ENCODE measurements at regions not wholly inside any gene's neighbourhood (a gene's known extent, or its start where the extent isn't known, plus 50 kb on each side); places are given as distances from the start of the nearest gene placed in this dataset.

DNA sequence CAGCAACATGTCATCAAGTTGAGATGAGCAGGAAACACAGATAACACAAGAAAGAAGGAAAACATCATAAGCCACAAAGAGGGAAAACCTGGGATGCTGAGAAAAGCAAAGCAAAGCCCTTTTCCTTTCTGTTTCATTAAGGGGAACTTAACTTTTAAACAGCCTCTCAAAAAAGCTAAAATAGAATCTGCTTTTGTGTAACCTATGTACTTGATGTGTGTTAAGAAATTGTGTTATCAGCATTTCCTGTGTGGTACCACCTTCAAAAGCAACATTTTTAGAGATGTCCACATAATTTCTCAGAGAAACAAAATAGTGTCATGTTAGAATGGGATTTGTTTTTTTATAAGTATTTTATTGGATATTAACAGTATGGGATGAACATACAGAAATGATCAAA is 206.2 kb downstream of the IL20RB start:
- no peaks in the 10 kb centered on the region for H3K36me3 Mint-ChIP-seq (ENCODE audit: insufficient read depth)
- H3K4me1 Mint-ChIP-seq (ENCODE audit: low read depth): peaks cover 3% of the 10 kb centered on the region
- H3K27ac Mint-ChIP-seq: no peak overlapping the region
- H3K4me3 Mint-ChIP-seq (ENCODE audit: low read depth): no peak overlapping the region
- TF ChIP-seq CTCF (IDR thresholded peaks at IDR 0.05; ENCODE audit: unreplicated experiment): no peak
- H3K27me3 Mint-ChIP-seq: peaks cover 22% of the 10 kb centered on the region
- no peaks in the 10 kb centered on the region for H3K9me3 Mint-ChIP-seq (ENCODE audit: low read depth)
- DNase-seq (ENCODE audit: low spot score, unreplicated experiment): no peak

GRCh38 chr3:137165117-137165806 is 207.5 kb downstream of the IL20RB start:
- Mint-ChIP-seq H3K4me3 (ENCODE audit: low read depth) (no peak overlapping the region), H3K4me1 (ENCODE audit: low read depth) (peaks cover 3% of the 10 kb centered on the region), H3K27ac (no peak overlapping the region), H3K9me3 (ENCODE audit: low read depth) (no peaks in the 10 kb centered on the region), H3K27me3 (peaks cover 21% of the 10 kb centered on the region), H3K36me3 (ENCODE audit: insufficient read depth) (no peaks in the 10 kb centered on the region)
- no peak for TF ChIP-seq CTCF (IDR thresholded peaks at IDR 0.05; ENCODE audit: unreplicated experiment)
- DNase-seq (ENCODE audit: low spot score, unreplicated experiment): no peak

GRCh38 chr3:137171834-137172603 is 214.2 kb downstream of the IL20RB start:
- Mint-ChIP-seq H3K36me3 (ENCODE audit: insufficient read depth) (no peaks in the 10 kb centered on the region), H3K27me3 (no peaks in the 10 kb centered on the region), H3K9me3 (ENCODE audit: low read depth) (no peaks in the 10 kb centered on the region), H3K4me3 (ENCODE audit: low read depth) (no peak overlapping the region), H3K4me1 (ENCODE audit: low read depth) (no peaks in the 10 kb centered on the region), H3K27ac (no peak overlapping the region)
- DNase-seq (ENCODE audit: low spot score, unreplicated experiment): no peak
- TF ChIP-seq CTCF (IDR thresholded peaks at IDR 0.05; ENCODE audit: unreplicated experiment): no peak

DNA sequence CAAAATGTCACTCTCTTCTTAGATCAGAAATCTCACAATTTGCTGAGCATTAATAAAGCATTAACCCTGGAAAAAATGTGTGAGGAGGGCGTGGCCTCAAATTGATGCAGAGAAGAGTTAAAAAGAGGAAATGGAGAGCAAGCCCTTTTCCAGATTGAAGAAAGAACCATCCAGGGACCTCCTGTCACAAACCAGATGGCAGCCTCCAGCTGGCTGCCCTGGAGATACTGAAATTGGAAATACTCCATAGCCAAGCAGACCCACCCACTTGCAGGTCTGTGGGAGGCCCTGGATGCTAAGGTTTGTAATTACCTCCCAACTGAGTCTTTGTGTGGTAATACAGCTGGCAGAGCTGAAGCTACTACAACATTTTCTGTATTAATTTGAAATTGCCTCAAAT is 214.9 kb downstream of the IL20RB start:
- DNase-seq (ENCODE audit: low spot score, unreplicated experiment): no peak
- Mint-ChIP-seq H3K27me3 (no peaks in the 10 kb centered on the region), H3K4me3 (ENCODE audit: low read depth) (no peak overlapping the region), H3K27ac (no peak overlapping the region), H3K36me3 (ENCODE audit: insufficient read depth) (no peaks in the 10 kb centered on the region), H3K9me3 (ENCODE audit: low read depth) (no peaks in the 10 kb centered on the region), H3K4me1 (ENCODE audit: low read depth) (no peaks in the 10 kb centered on the region)
- TF ChIP-seq CTCF (IDR thresholded peaks at IDR 0.05; ENCODE audit: unreplicated experiment): no peak

DNA sequence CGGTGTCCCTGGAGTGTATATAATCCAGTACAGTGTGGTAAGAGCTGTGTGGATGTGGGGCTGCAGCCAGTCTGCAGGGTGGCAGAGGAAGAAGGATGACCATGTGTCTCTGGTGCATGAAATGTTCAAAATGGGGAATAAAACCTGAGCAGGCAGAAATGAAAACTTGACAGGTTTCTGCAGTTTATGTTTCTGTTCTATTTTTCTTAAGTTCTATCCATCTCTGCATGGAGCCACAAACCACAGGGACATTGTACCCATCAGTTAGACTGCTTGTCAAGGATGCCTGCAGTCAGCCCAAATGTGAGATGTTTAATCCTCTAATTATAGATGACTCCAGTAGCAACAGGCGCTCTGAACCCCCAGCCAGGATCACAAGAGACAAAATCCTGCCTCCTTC is 216.7 kb downstream of the IL20RB start:
- H3K9me3 Mint-ChIP-seq (ENCODE audit: low read depth): no peaks in the 10 kb centered on the region
- no peaks in the 10 kb centered on the region for H3K4me1 Mint-ChIP-seq (ENCODE audit: low read depth)
- no peak overlapping the region for H3K27ac Mint-ChIP-seq
- no peak for DNase-seq (ENCODE audit: low spot score, unreplicated experiment)
- no peak for TF ChIP-seq CTCF (IDR thresholded peaks at IDR 0.05; ENCODE audit: unreplicated experiment)
- no peak overlapping the region for H3K4me3 Mint-ChIP-seq (ENCODE audit: low read depth)
- no peaks in the 10 kb centered on the region for H3K36me3 Mint-ChIP-seq (ENCODE audit: insufficient read depth)
- H3K27me3 Mint-ChIP-seq: no peaks in the 10 kb centered on the region
